GM12878 (cell line): ENCODE measurements at regions not wholly inside any gene's neighbourhood (a gene's known extent, or its start where the extent isn't known, plus 50 kb on each side); places are given as distances from the start of the nearest gene placed in this dataset.

Source experiments
- ATAC-seq: fragments of 200-7000 bp; cut with Tn5 transposase; 3 replicates; pipeline ENCODE4 v1.9.1; 2020; ENCODE audit warnings: mild to moderate bottlenecking, moderate library complexity
- BruUV-seq: library from RNA; stranded (reverse); fragments of 400-500 nt; replicated peaks from 2 replicates; lab custom pipeline; 2021; lab: Mats Ljungman, UMichigan
- CTCF ChIA-PET: fragments of 300-600 bp; sonication (Branson Sonifier 250); formaldehyde crosslinking; extraction: SDS; loops from one replicate; lab custom pipeline; 2021; ENCODE audit warnings: inconsistent platforms; lab: Yijun Ruan, JAX
- POLR2A ChIA-PET: fragments of 350-600 bp; formaldehyde crosslinking; extraction: SDS; loops from one replicate; lab custom pipeline; 2021; ENCODE audit warnings: inconsistent platforms; lab: Charles Lee
- RAD21 ChIA-PET: fragments of 300-600 bp; sonication (Branson Sonifier 250); formaldehyde crosslinking; loops from one replicate; lab custom pipeline; 2023; ENCODE audit warnings: antibody characterized with exemption; ENCODE audit not compliant: unreplicated experiment; lab: Charles Lee
- SMC1A ChIA-PET: fragments of 300-600 bp; sonication (Branson Sonifier 250); formaldehyde crosslinking; loops from one replicate; lab custom pipeline; 2023; ENCODE audit not compliant: unreplicated experiment, uncharacterized antibody; lab: Charles Lee
- DNase-seq: peaks from one replicate; pipeline ENCODE4 v3.0.0-alpha.2; 2011; ENCODE audit warnings: low read depth, low spot score
- FAIRE-seq: peaks from 3 replicates; lab custom pipeline; 2011; peaks lifted over from hg19 to GRCh38; lab: Jason Lieb, UNC
- H2AFZ ChIP-seq: 2 replicates; pipeline ENCODE4 v1.6.0; 2011; ENCODE audit warnings: low read depth, low read length, control low read depth; ENCODE audit not compliant: control insufficient read depth
- H3K27ac ChIP-seq: 2 replicates; pipeline ENCODE4 v1.5.1; 2011; ENCODE audit warnings: control low read depth; ENCODE audit not compliant: control insufficient read depth, insufficient read depth
- H3K27me3 ChIP-seq, 2 experiments: replicated peaks in 1 of 2; 2 replicates each; pipeline versions ENCODE4 v1.6.0 to v1.6.1; 2011; ENCODE audit warnings: low read length in 1 of 2; ENCODE audit not compliant: control insufficient read depth in 2 of 2, insufficient read depth in 2 of 2
- H3K36me3 ChIP-seq, 2 experiments: 2 replicates each; pipeline ENCODE4 v1.5.1; 2011; ENCODE audit warnings: low read length in 1 of 2; ENCODE audit not compliant: control insufficient read depth in 2 of 2, insufficient read depth in 2 of 2
- H3K4me1 ChIP-seq: 2 replicates; pipeline ENCODE4 v1.6.1; 2011; ENCODE audit warnings: mild to moderate bottlenecking, low read length, moderate library complexity, mixed read lengths; ENCODE audit not compliant: control insufficient read depth, insufficient read depth
- H3K4me2 ChIP-seq: 2 replicates; pipeline ENCODE4 v1.6.0; 2011; ENCODE audit warnings: control low read depth; ENCODE audit not compliant: control insufficient read depth, insufficient read depth
- H3K4me3 ChIP-seq: fragments of 200-600 bp; sonication (generic); 2 replicates; pipeline ENCODE4 v1.5.1; 2016
- H3K79me2 ChIP-seq: 2 replicates; pipeline ENCODE4 v1.6.0; 2011; ENCODE audit warnings: low read length; ENCODE audit not compliant: control insufficient read depth, insufficient read depth
- H3K9ac ChIP-seq: 2 replicates; pipeline ENCODE4 v1.8.0; 2011; ENCODE audit warnings: low read length, control low read depth, mixed read lengths; ENCODE audit not compliant: control insufficient read depth, insufficient read depth
- H3K9me3 ChIP-seq: replicated peaks from 3 replicates; pipeline ENCODE4 v1.5.1; 2011; ENCODE audit warnings: mild to moderate bottlenecking, low read length; ENCODE audit not compliant: control insufficient read depth, insufficient read depth
- H4K20me1 ChIP-seq: 2 replicates; pipeline ENCODE4 v1.6.0; 2011; ENCODE audit not compliant: control insufficient read depth, insufficient read depth
- ATF3 ChIP-seq: IDR thresholded peaks from 2 replicates; pipeline ENCODE4 v1.6.1; 2011; ENCODE audit warnings: low read depth, mild to moderate bottlenecking, low read length, moderate library complexity, borderline replicate concordance; ENCODE audit errors: extremely low read depth
- ELK1 ChIP-seq: IDR thresholded peaks from 2 replicates; pipeline ENCODE4 v1.6.1; 2012; ENCODE audit warnings: low read depth, low read length, improper control_type of control experiment
- FOXK2 ChIP-seq: fragments of 450-650 bp; IDR thresholded peaks from 2 replicates; pipeline ENCODE4 v1.6.1; 2017; ENCODE audit warnings: mild to moderate bottlenecking, moderate library complexity
- IRF3 ChIP-seq: fragments of 450-650 bp; IDR thresholded peaks from 2 replicates; pipeline ENCODE4 v1.6.1; 2014; ENCODE audit warnings: mild to moderate bottlenecking
- JUND ChIP-seq: IDR thresholded peaks from 2 replicates; pipeline ENCODE4 v1.6.1; 2012; ENCODE audit warnings: low read depth, mild to moderate bottlenecking, low read length, improper control_type of control experiment, moderate library complexity
- MEF2A ChIP-seq: IDR thresholded peaks from 2 replicates; pipeline ENCODE4 v1.6.1; 2011; ENCODE audit warnings: low read depth, mild to moderate bottlenecking, low read length, moderate library complexity; ENCODE audit not compliant: insufficient read depth
- MEF2B ChIP-seq: fragments of 450-650 bp; IDR thresholded peaks from 2 replicates; pipeline ENCODE4 v1.6.1; 2018; ENCODE audit warnings: mild to moderate bottlenecking, moderate library complexity; ENCODE audit not compliant: partially characterized antibody, poor library complexity, severe bottlenecking
- MYC ChIP-seq: IDR thresholded peaks from 2 replicates; pipeline ENCODE4 v1.6.1; 2011; ENCODE audit warnings: mild to moderate bottlenecking, low read length, moderate library complexity, inconsistent platforms; ENCODE audit not compliant: insufficient read depth, insufficient replicate concordance, insufficient read length, severe bottlenecking
- NFXL1 ChIP-seq: fragments of 450-650 bp; IDR thresholded peaks from 2 replicates; pipeline ENCODE4 v1.6.1; 2017; ENCODE audit warnings: antibody characterized with exemption, mild to moderate bottlenecking, borderline replicate concordance
- NFYA ChIP-seq: IDR thresholded peaks from 2 replicates; pipeline ENCODE4 v1.6.1; 2011; ENCODE audit warnings: low read depth, mild to moderate bottlenecking, low read length, improper control_type of control experiment, borderline replicate concordance
- POU2F2 ChIP-seq: IDR thresholded peaks from 3 replicates; pipeline ENCODE4 v1.6.1; 2011; ENCODE audit warnings: low read depth, mild to moderate bottlenecking, low read length, borderline replicate concordance
- RELA ChIP-seq: fragments of 450-650 bp; IDR thresholded peaks from 2 replicates; pipeline ENCODE4 v1.8.0; 2014; ENCODE audit warnings: borderline replicate concordance; ENCODE audit not compliant: partially characterized antibody
- TARDBP ChIP-seq: IDR thresholded peaks from 2 replicates; pipeline ENCODE4 v1.6.1; 2016; ENCODE audit warnings: borderline replicate concordance
- TBL1XR1 ChIP-seq: IDR thresholded peaks from 2 replicates; pipeline ENCODE4 v1.6.1; 2012; ENCODE audit warnings: low read depth, low read length, improper control_type of control experiment
- USF2 ChIP-seq: IDR thresholded peaks from 2 replicates; pipeline ENCODE4 v1.6.1; 2011; ENCODE audit warnings: low read depth, low read length, improper control_type of control experiment, borderline replicate concordance
- WGBS: methylation state at CpG from one replicate; pipeline ENCODE4 v1.1.6; 2016; ENCODE audit warnings: low lambda C conversion rate; ENCODE audit not compliant: insufficient replicate concordance, insufficient coverage; ENCODE audit errors: missing lambda C conversion rate; 5-methylcytosine and 5-hydroxymethylcytosine counted together
- in situ Hi-C: fragments of 300-500 bp; cut with MboI; formaldehyde crosslinking; loops from 9 replicates; pipeline ENCODE4 v1.14.3; 2018; ENCODE audit warnings: mixed read lengths
- intact Hi-C: fragments of 100-400 bp; cut with micrococcal nuclease; formaldehyde crosslinking; loops from one replicate; pipeline ENCODE4 v1.14.2; 2022; ENCODE audit not compliant: unreplicated experiment

GRCh38 chr4:20483416-20483815 lies 216.8 kb upstream of the PACRGL start:
- in situ Hi-C loops = no loop called here

GRCh38 chr4:20486433-20486832 lies 213.8 kb upstream of the PACRGL start:
- Histone ChIP-seq H3K4me3 (no peak overlapping the region), H3K27ac (no peak overlapping the region), H3K36me3 (no peaks in the 10 kb centered on the region), H3K79me2 (no peaks in the 10 kb centered on the region), H4K20me1 (no peaks in the 10 kb centered on the region), H3K9me3 (no peaks in the 10 kb centered on the region), H2AFZ (no peak overlapping the region), H3K4me1 (no peaks in the 10 kb centered on the region), H3K27me3 (no peaks in the 10 kb centered on the region), H3K9ac (no peak overlapping the region), H3K4me2 (no peak overlapping the region)
- intact Hi-C loops (no loop called here), in situ Hi-C loops (no loop called here)
- FAIRE-seq (no peak), ATAC-seq (no peak), DNase-seq (no peak)
- ChIA-PET CTCF (no interaction called here), SMC1A (interaction anchor here (0.6 kb wide), 1 partner anchor 9 kb away, joined by 3 read pairs; no protein-coding TSS in a partner anchor), POLR2A (interaction anchor here (0.6 kb wide), 1 partner anchor 23 kb away, joined by 5 read pairs; no protein-coding TSS in a partner anchor), RAD21 (no interaction called here)
- BruUV-seq = no TSS peak
- 0% methylated on average over 1 of the region's 1 CpG for WGBS
- TF ChIP-seq RELA (no peak), TBL1XR1 (no peak), TARDBP (no peak), FOXK2 (no peak), USF2 (no peak), IRF3 (no peak), ATF3 (no peak), MYC (no peak), MEF2B (no peak), JUND (no peak)

More at GRCh38 chr4:20483416-20483815, 216.8 kb upstream of the PACRGL start:
- Histone ChIP-seq H3K9me3 (no peaks in the 10 kb centered on the region), H3K4me1 (no peaks in the 10 kb centered on the region), H3K27me3 (no peaks in the 10 kb centered on the region), H3K79me2 (no peaks in the 10 kb centered on the region), H3K27ac (no peak overlapping the region), H3K4me2 (no peak overlapping the region), H3K4me3 (no peak overlapping the region), H3K36me3 (no peaks in the 10 kb centered on the region), H3K9ac (no peak overlapping the region), H4K20me1 (no peaks in the 10 kb centered on the region), H2AFZ (no peak overlapping the region)
- no peak for ATAC-seq
- ChIA-PET SMC1A (no interaction called here), RAD21 (no interaction called here), CTCF (no interaction called here), POLR2A (no interaction called here)
- WGBS = 0% methylated on average over 1 of the region's 1 CpG
- no TSS peak for BruUV-seq
- intact Hi-C loops = no loop called here
- DNase-seq = no peak
- no peak for FAIRE-seq
- TF ChIP-seq ELK1 (no peak), POU2F2 (no peak), MEF2A (no peak), NFYA (no peak), NFXL1 (no peak)
